Astrocyte of the cerebellum (primary cell): ENCODE measurements at regions not wholly inside any gene's neighbourhood (a gene's known extent, or its start where the extent isn't known, plus 50 kb on each side); places are given as distances from the start of the nearest gene placed in this dataset.
A peak's percentile ranks its signal among the peaks of the same experiment; 100 is the strongest.

ENCODE experiments used
- DNase-seq: peaks from one replicate; pipeline ENCODE4 v3.0.0-alpha.2; 2011; ENCODE audit warnings: low read depth
- H3K4me3 ChIP-seq: 2 replicates; pipeline ENCODE4 v1.5.1; 2011; ENCODE audit warnings: mild to moderate bottlenecking, low read depth, low read length, moderate library complexity
- in situ Hi-C: cut with HindIII; loops from 2 replicates; pipeline ENCODE4 v1.10.0; 2017; ENCODE audit warnings: low sequenced_read_pairs
- TF ChIP-seq, protein P1 (sequence below): IDR thresholded peaks from 2 replicates; pipeline ENCODE4 v1.5.1; 2012; ENCODE audit warnings: low read length, low read depth, moderate library complexity, mild to moderate bottlenecking; ENCODE audit errors: missing control alignments

DNA sequence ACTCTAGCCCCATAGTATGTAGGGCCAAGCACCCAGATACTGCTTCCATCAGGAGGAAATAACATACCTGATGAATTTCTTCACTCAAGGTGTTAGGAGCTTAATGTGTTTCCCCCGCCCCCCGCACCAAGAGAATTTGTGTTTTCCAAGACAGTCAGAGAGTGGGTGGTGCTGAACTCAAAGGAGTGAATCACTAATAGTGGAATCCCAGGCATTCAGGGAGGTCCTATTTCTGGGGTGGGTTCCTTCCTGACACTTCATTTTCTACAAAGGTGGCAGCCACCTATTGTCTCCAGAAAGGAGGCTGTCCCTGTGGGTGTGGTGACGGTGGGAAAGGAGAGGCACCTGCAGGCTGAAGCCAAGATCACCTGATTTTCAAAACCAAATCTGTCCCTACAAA, 50.8 kb upstream of the ELF5 start:
- H3K4me3 ChIP-seq = no peak overlapping the region
- in situ Hi-C loops = no loop called here
- TF ChIP-seq, protein P1, sequence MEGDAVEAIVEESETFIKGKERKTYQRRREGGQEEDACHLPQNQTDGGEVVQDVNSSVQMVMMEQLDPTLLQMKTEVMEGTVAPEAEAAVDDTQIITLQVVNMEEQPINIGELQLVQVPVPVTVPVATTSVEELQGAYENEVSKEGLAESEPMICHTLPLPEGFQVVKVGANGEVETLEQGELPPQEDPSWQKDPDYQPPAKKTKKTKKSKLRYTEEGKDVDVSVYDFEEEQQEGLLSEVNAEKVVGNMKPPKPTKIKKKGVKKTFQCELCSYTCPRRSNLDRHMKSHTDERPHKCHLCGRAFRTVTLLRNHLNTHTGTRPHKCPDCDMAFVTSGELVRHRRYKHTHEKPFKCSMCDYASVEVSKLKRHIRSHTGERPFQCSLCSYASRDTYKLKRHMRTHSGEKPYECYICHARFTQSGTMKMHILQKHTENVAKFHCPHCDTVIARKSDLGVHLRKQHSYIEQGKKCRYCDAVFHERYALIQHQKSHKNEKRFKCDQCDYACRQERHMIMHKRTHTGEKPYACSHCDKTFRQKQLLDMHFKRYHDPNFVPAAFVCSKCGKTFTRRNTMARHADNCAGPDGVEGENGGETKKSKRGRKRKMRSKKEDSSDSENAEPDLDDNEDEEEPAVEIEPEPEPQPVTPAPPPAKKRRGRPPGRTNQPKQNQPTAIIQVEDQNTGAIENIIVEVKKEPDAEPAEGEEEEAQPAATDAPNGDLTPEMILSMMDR = no peak
- no peak for DNase-seq

DNA sequence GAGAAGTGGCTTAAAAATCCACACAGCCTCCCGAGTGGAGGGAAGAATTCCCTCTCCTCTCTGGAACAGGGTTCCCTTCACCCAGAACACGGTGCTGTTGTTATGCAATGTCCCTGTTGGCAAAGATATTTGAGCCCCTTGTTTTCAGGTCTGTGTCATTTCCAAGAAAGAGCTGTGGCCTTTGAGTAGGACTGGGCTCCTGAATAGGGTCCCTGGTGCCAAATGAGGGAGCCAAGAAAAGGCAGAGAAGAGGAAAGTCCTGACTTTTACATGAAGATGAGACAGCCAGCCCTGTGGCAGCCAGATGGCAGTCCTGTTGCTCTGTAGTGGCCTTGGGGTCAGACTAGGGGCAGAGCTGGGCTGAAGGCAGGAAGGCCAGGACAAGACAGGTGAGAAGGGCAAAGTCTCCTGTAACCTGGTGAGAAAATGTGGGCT, 51.2 kb upstream of the ELF5 start:
- TF ChIP-seq, protein P1 = no peak
- in situ Hi-C loops = no loop called here
- H3K4me3 ChIP-seq = no peak overlapping the region
- no peak for DNase-seq

DNA sequence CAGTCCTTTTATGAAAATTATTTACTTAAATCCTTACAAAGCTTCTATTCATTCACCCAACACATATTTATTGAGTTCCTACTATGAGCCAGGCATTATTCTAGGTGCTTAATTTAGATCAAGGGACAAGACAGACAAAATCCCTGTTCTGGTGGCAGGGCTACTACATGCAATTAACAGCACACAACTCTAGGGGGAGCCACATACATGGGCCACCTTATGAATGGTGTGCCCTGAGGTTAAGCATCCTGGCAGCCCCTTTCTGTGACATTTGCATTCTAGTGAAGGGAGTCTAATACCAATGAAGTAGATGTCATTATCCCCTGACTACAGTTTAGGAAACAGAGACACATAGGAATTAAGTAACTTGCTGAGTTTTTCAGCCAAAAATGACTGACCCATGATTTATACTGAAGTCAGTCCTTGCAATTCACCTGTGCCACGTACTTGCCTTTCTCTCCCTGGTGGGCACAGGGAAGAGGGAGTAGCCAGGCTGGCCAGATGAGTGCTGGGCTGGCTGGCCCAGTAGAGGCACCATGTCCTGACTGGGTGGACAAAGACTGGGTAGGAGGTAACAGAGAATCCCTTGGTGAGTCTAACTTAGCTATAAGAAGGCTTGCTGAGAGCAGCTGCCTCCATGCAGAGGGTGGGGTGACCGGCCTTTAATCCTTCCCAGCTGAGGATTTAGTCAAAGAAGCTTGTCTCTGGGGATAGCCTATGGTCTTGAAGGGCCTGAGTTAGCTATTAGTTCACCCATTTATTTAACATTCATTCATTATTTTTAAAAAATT, 52.0 kb upstream of the ELF5 start:
- TF ChIP-seq, protein P1 = peak; percentile 30

DNA sequence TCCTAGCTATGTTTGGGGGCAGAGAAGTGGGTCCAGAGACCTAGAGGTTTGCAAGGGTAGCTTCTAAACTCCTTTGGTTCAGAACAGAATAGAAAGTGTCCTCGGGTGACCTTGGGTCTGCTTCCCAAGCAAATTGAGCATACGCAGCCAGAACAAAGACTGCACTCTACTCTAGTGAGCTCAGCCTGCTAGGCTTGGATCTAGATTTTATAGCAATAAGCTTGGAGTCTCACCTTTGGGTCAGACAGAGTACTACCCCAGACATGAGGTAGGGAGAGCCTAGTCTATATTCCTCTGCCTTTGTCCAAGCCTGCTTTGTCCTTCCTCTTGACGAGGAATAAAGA, 52.6 kb upstream of the ELF5 start:
- in situ Hi-C loops = no loop called here
- H3K4me3 ChIP-seq = no peak overlapping the region
- TF ChIP-seq, protein P1 = no peak
- no peak for DNase-seq

More for the DNA sequence above, 52.0 kb upstream of the ELF5 start:
- in situ Hi-C loops = no loop called here
- H3K4me3 ChIP-seq = no peak overlapping the region
- no peak for DNase-seq

DNA sequence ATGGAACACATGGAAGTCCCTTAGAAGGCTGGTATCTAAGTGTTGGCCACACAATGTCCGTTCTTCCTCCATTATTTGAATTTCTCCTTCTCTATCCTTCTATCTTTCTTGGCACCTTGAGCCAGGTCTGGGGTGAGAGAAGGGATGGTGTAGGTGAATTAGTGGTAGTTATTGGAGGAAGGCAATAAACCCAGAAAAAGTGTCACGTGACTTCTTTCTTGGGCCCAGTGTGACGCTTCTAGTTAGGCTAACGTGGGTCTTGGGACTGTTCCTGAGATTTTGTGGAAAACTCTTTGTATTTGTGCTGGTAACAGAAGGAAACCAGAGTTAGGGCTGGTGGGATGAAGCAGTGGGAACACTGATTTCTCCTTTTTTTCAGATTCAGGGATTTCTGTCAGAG, 53.1 kb upstream of the ELF5 start:
- in situ Hi-C loops = no loop called here
- H3K4me3 ChIP-seq = no peak overlapping the region
- TF ChIP-seq, protein P1 = no peak
- no peak for DNase-seq

DNA sequence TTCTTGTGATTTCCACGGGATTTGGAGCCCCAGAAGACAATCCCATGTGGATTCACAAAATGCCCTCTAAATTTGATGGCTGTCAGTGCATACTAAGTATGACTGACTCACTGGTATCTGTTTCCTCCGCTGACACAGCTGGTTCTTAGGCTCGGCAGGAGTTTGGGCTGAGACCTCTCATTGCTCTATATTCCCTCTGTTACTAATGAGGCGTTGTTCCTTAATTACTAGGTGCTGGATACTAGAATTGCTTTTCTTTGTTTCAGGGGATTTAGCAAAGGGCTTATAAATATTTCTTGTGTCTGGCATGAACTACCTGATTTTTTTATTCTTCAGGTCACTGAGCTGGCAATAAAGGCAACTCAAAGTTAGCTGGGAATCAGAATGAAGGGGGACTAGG, 53.2 kb upstream of the EHF start:
- TF ChIP-seq, protein P1 = no peak
- no peak for DNase-seq
- H3K4me3 ChIP-seq = no peak overlapping the region
- in situ Hi-C loops = no loop called here

DNA sequence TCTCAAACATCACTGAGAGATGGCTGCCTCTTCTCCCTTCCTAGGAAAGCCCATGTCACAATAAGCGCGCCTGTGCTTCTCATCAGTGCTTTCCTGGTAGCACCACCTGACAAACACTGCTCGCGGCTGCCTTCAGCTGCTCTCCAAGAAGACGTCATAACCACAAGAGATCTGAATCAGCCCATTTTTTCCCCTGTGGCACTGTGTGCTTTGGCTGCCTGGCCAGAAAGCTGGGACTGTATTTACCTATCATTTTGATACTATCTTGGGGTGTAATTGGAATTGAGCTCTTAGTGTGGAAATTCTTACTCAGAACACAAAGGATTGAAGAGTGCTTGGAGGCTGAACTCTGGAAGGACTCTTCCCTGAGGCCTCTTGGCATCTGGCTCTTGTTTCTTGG, 50.3 kb upstream of the EHF start:
- TF ChIP-seq, protein P1 = no peak
- DNase-seq = peak; percentile 12
- in situ Hi-C loops = loop anchor here (5.0 kb wide), 1 partner anchor 68 kb away; no protein-coding TSS in a partner anchor
- no peak overlapping the region for H3K4me3 ChIP-seq
